HEK293T (cell line): ENCODE measurements at regions not wholly inside any gene's neighbourhood (a gene's known extent, or its start where the extent isn't known, plus 50 kb on each side); places are given as distances from the start of the nearest gene placed in this dataset.

Experiments used
- CTCF ChIA-PET: fragments of 350-600 bp; formaldehyde crosslinking; extraction: SDS; loops from one replicate; lab custom pipeline; 2021; ENCODE audit warnings: antibody characterized with exemption, inconsistent platforms; lab: Yijun Ruan, JAX
- POLR2A ChIA-PET: fragments of 350-600 bp; formaldehyde crosslinking; extraction: SDS; loops from one replicate; lab custom pipeline; 2020; ENCODE audit warnings: antibody characterized with exemption, inconsistent platforms; lab: Yijun Ruan, JAX
- DNase-seq: peaks from one replicate; pipeline ENCODE4 v3.0.0; 2012; ENCODE audit warnings: mixed read lengths; ENCODE audit errors: extremely low spot score
- ARNT ChIP-seq: fragments of 450-650 bp; IDR thresholded peaks from 2 replicates; pipeline ENCODE4 v1.6.1; 2017; ENCODE audit warnings: mild to moderate bottlenecking
- BHLHE40 ChIP-seq: fragments of 450-650 bp; IDR thresholded peaks from 2 replicates; pipeline ENCODE4 v1.6.1; 2016; ENCODE audit warnings: mild to moderate bottlenecking, moderate library complexity, borderline replicate concordance
- CTBP1 ChIP-seq: fragments of 450-650 bp; IDR thresholded peaks from 2 replicates; pipeline ENCODE4 v1.6.1; 2016; ENCODE audit warnings: borderline replicate concordance
- ELF4 ChIP-seq: fragments of 450-650 bp; IDR thresholded peaks from 2 replicates; pipeline ENCODE4 v1.6.1; 2017; ENCODE audit warnings: antibody characterized with exemption
- FOXA1 ChIP-seq: fragments of 450-650 bp; IDR thresholded peaks from 2 replicates; pipeline ENCODE4 v1.6.1; 2016; ENCODE audit warnings: mild to moderate bottlenecking
- FOXK2 ChIP-seq: fragments of 450-650 bp; IDR thresholded peaks from 2 replicates; pipeline ENCODE4 v1.6.1; 2016; ENCODE audit warnings: mild to moderate bottlenecking
- FOXM1 ChIP-seq: fragments of 450-650 bp; IDR thresholded peaks from 2 replicates; pipeline ENCODE4 v1.6.1; 2017; ENCODE audit warnings: mild to moderate bottlenecking, borderline replicate concordance
- HDGF ChIP-seq: fragments of 450-650 bp; IDR thresholded peaks from 2 replicates; pipeline ENCODE4 v1.6.1; 2017; ENCODE audit warnings: antibody characterized with exemption, borderline replicate concordance
- L3MBTL2 ChIP-seq: fragments of 450-650 bp; conservative IDR thresholded peaks from 2 replicates; pipeline ENCODE4 v1.6.1; 2016; ENCODE audit warnings: mild to moderate bottlenecking
- LEF1 ChIP-seq: fragments of 450-650 bp; IDR thresholded peaks from 2 replicates; pipeline ENCODE4 v1.6.1; 2017; ENCODE audit warnings: mild to moderate bottlenecking, borderline replicate concordance
- NFRKB ChIP-seq: fragments of 450-650 bp; IDR thresholded peaks from 2 replicates; pipeline ENCODE4 v1.6.1; 2016; ENCODE audit warnings: mild to moderate bottlenecking, moderate library complexity
- PKNOX1 ChIP-seq: fragments of 450-650 bp; IDR thresholded peaks from 2 replicates; pipeline ENCODE4 v1.6.1; 2016
- SP1 ChIP-seq: fragments of 450-650 bp; IDR thresholded peaks from 2 replicates; pipeline ENCODE4 v1.6.1; 2017
- SUZ12 ChIP-seq: fragments of 450-650 bp; IDR thresholded peaks from 2 replicates; pipeline ENCODE4 v1.6.1; 2016; ENCODE audit warnings: mild to moderate bottlenecking
- TARDBP ChIP-seq: fragments of 450-650 bp; IDR thresholded peaks from 2 replicates; pipeline ENCODE4 v1.6.1; 2016
- ZNF384 ChIP-seq: fragments of 450-650 bp; IDR thresholded peaks from 2 replicates; pipeline ENCODE4 v1.6.1; 2016

GRCh38 chr5:8093669-8094068 is 224.7 kb downstream of the MTRR start:
- ChIA-PET CTCF (no interaction called here), POLR2A (no interaction called here)
- no peak for DNase-seq

GRCh38 chr5:8094304-8094703 is 225.4 kb downstream of the MTRR start:
- TF ChIP-seq CTBP1 (no peak), ZNF384 (no peak), FOXK2 (no peak), FOXA1 (no peak), L3MBTL2 (no peak), ARNT (no peak), TARDBP (no peak), NFRKB (no peak), BHLHE40 (no peak), SUZ12 (no peak), LEF1 (no peak)
- DNase-seq = no peak
- ChIA-PET CTCF (no interaction called here), POLR2A (no interaction called here)

More at GRCh38 chr5:8093669-8094068, 224.7 kb downstream of the MTRR start:
- TF ChIP-seq LEF1 (no peak), TARDBP (no peak), BHLHE40 (no peak), NFRKB (no peak), PKNOX1 (no peak), ZNF384 (no peak), SP1 (no peak), SUZ12 (no peak), FOXK2 (no peak), CTBP1 (no peak), FOXA1 (no peak), ARNT (no peak)

- TF ChIP-seq ELF4 (no peak), HDGF (no peak)
- ChIA-PET POLR2A (no interaction called here), CTCF (no interaction called here)
- no peak for DNase-seq
These were observed 228.2 kb downstream of the MTRR start for GRCh38 chr5:8097146-8097545.

GRCh38 chr5:8098081-8098480 is 229.1 kb downstream of the MTRR start:
- POLR2A ChIA-PET = no interaction called here
- TF ChIP-seq CTBP1 (no peak), LEF1 (no peak), SUZ12 (no peak), HDGF (no peak), FOXA1 (no peak), ARNT (no peak), ZNF384 (no peak), FOXM1 (no peak), ELF4 (no peak), L3MBTL2 (no peak), BHLHE40 (no peak), NFRKB (no peak), TARDBP (no peak)

GRCh38 chr5:8102714-8103113 is 233.8 kb downstream of the MTRR start:
- CTCF ChIA-PET = no interaction called here
- POLR2A ChIA-PET = no interaction called here
- no peak for DNase-seq
- no peak for TF ChIP-seq ELF4
- TF ChIP-seq ZNF384 = no peak
- TF ChIP-seq SUZ12 = no peak
- no peak for TF ChIP-seq FOXM1
- TF ChIP-seq LEF1 = no peak
- no peak for TF ChIP-seq HDGF
- TF ChIP-seq CTBP1 = no peak
- TF ChIP-seq BHLHE40 = no peak
- no peak for TF ChIP-seq SP1
- TF ChIP-seq FOXA1 = no peak
- TF ChIP-seq TARDBP = no peak
- no peak for TF ChIP-seq ARNT
- TF ChIP-seq NFRKB = no peak

More at GRCh38 chr5:8098081-8098480, 229.1 kb downstream of the MTRR start:
- DNase-seq = no peak
- CTCF ChIA-PET = no interaction called here

GRCh38 chr5:8114597-8115266 is 245.8 kb downstream of the MTRR start:
- CTCF ChIA-PET = no interaction called here
- TF ChIP-seq FOXA1 (no peak), LEF1 (no peak), SP1 (no peak), TARDBP (no peak)
- no peak for DNase-seq
- POLR2A ChIA-PET = no interaction called here

GRCh38 chr5:8123559-8123958 is 254.6 kb downstream of the MTRR start:
- CTCF ChIA-PET = no interaction called here
- TF ChIP-seq FOXK2 (no peak), HDGF (no peak), SUZ12 (no peak), TARDBP (no peak), BHLHE40 (no peak), SP1 (no peak), ZNF384 (no peak), CTBP1 (no peak), FOXA1 (no peak), ELF4 (no peak), FOXM1 (no peak), ARNT (no peak), PKNOX1 (no peak), LEF1 (no peak), NFRKB (no peak), L3MBTL2 (no peak)
- DNase-seq = no peak
- POLR2A ChIA-PET = no interaction called here
